K562 (cell line): ENCODE measurements at regions not wholly inside any gene's neighbourhood (a gene's known extent, or its start where the extent isn't known, plus 50 kb on each side); places are given as distances from the start of the nearest gene placed in this dataset.

Experiments used
- ATAC-seq: fragments of 200-7000 bp; cut with Tn5 transposase; 3 replicates; pipeline ENCODE4 v1.9.1; 2020; ENCODE audit warnings: moderate library complexity
- BruUV-seq: library from RNA; stranded (reverse); fragments of 400-500 nt; replicated peaks from 2 replicates; lab custom pipeline; 2021; lab: Mats Ljungman, UMichigan
- CTCF ChIA-PET: fragments of 300-600 bp; formaldehyde crosslinking; extraction: SDS; loops from one replicate; lab custom pipeline; 2021; ENCODE audit warnings: low intra/inter-chr PET ratio; lab: Yijun Ruan, JAX
- POLR2A ChIA-PET: fragments of 300-600, 350-650 bp; sonication (Branson Sonifier 250); formaldehyde crosslinking; extraction: SDS; loops from one replicate; lab custom pipeline; 2021; ENCODE audit warnings: antibody characterized with exemption, inconsistent platforms; lab: Yijun Ruan, JAX
- DNase-seq, 4 experiments: peaks; one replicate each; pipeline versions ENCODE4 v3.0.0 to v3.0.0-alpha.2; 2011 to 2018; ENCODE audit warnings: low spot score in 3 of 4, mixed read lengths in 3 of 4; ENCODE audit errors: extremely low read depth in 1 of 4
- FAIRE-seq: peaks from 2 replicates; lab custom pipeline; 2011; peaks lifted over from hg19 to GRCh38; lab: Jason Lieb, UNC
- H2AFZ ChIP-seq: 2 replicates; pipeline ENCODE4 v1.6.0; 2011; ENCODE audit warnings: low read depth, low read length, control low read depth, inconsistent platforms
- H3K27ac ChIP-seq: fragments of 200-600 bp; 3 replicates; pipeline ENCODE4 v1.8.0; 2011; ENCODE audit warnings: low read depth, mild to moderate bottlenecking, control low read depth, inconsistent platforms, low read length, moderate library complexity, mixed read lengths; ENCODE audit errors: extremely low read depth
- H3K27me3 ChIP-seq, 2 experiments: fragments of 300-600 bp in 1 of 2; 2 replicates in 1 of 2; 3 replicates in 1 of 2; pipeline versions ENCODE4 v1.6.0 to v1.8.0; 2011; ENCODE audit warnings: inconsistent platforms in 2 of 2, low read length in 2 of 2, mild to moderate bottlenecking in 1 of 2, mixed read lengths in 1 of 2, moderate library complexity in 1 of 2; ENCODE audit not compliant: control insufficient read depth in 2 of 2, insufficient read depth in 2 of 2
- H3K36me3 ChIP-seq: fragments of 300-600 bp; 3 replicates; pipeline ENCODE4 v1.8.0; 2011; ENCODE audit warnings: mild to moderate bottlenecking, low read length, inconsistent platforms; ENCODE audit not compliant: control insufficient read depth, insufficient read depth
- H3K4me1 ChIP-seq, 2 experiments: fragments of 200-600 bp in 1 of 2; replicated peaks in 1 of 2; 2 replicates in 1 of 2; 3 replicates in 1 of 2; pipeline versions ENCODE4 v1.5.1 to v1.8.0; 2011; ENCODE audit warnings: inconsistent platforms in 2 of 2, low read length in 2 of 2, mild to moderate bottlenecking in 1 of 2, mixed read lengths in 1 of 2, moderate library complexity in 1 of 2; ENCODE audit not compliant: control insufficient read depth in 2 of 2, insufficient read depth in 2 of 2
- H3K4me2 ChIP-seq: 2 replicates; pipeline ENCODE4 v1.6.1; 2011; ENCODE audit warnings: low read length, control low read depth, inconsistent platforms, mixed read lengths; ENCODE audit not compliant: insufficient read depth
- H3K4me3 ChIP-seq: fragments of 200-600 bp; sonication (generic), shearing (Covaris generic); 2 replicates; pipeline ENCODE4 v1.5.1; 2016; ENCODE audit warnings: control low read depth, inconsistent platforms
- H3K79me2 ChIP-seq: fragments of 200-600 bp; 3 replicates; pipeline ENCODE4 v1.8.0; 2011; ENCODE audit warnings: low read length, inconsistent platforms; ENCODE audit not compliant: control insufficient read depth, insufficient read depth
- H3K9ac ChIP-seq, 2 experiments: 2 replicates each; pipeline versions ENCODE4 v1.6.0 to v1.6.1; 2011; ENCODE audit warnings: low read depth in 2 of 2, low read length in 2 of 2, control low read depth in 1 of 2, inconsistent platforms in 1 of 2, mild to moderate bottlenecking in 1 of 2, mixed read lengths in 1 of 2; ENCODE audit not compliant: insufficient read depth in 1 of 2
- H3K9me1 ChIP-seq: one replicate; pipeline ENCODE4 v1.6.0; 2011; ENCODE audit warnings: inconsistent platforms, mild to moderate bottlenecking, low read length, moderate library complexity; ENCODE audit not compliant: control insufficient read depth, insufficient read depth
- H3K9me3 ChIP-seq: replicated peaks from 2 replicates; pipeline ENCODE4 v1.5.1; 2011; ENCODE audit warnings: low read depth, low read length, inconsistent platforms; ENCODE audit not compliant: control insufficient read depth, insufficient read depth
- H4K20me1 ChIP-seq: replicated peaks from 2 replicates; pipeline ENCODE4 v1.6.1; 2011; ENCODE audit warnings: low read length, inconsistent platforms, mixed read lengths; ENCODE audit not compliant: control insufficient read depth, insufficient read depth
- ARHGAP35 ChIP-seq: fragments of 450-650 bp; IDR thresholded peaks from 2 replicates; pipeline ENCODE4 v1.6.1; 2018; ENCODE audit not compliant: partially characterized antibody
- CREB3 ChIP-seq: fragments of 450-650 bp; conservative IDR thresholded peaks from 2 replicates; pipeline ENCODE4 v1.6.1; 2016; ENCODE audit warnings: missing genetic modification characterization, low read depth, mild to moderate bottlenecking, missing compliant biosample characterization, moderate library complexity
- EP400 ChIP-seq: fragments of 450-650 bp; IDR thresholded peaks from 2 replicates; pipeline ENCODE4 v1.6.1; 2017; ENCODE audit warnings: antibody characterized with exemption, mild to moderate bottlenecking, moderate library complexity
- GATAD2B ChIP-seq: fragments of 450-650 bp; IDR thresholded peaks from 2 replicates; pipeline ENCODE4 v1.6.1; 2017; ENCODE audit warnings: mild to moderate bottlenecking, borderline replicate concordance
- HMG20B ChIP-seq: fragments of 250-450 bp; sonication (Bioruptor Pico); IDR thresholded peaks from 2 replicates; pipeline ENCODE4 v1.5.0; 2021; ENCODE audit warnings: mild to moderate bottlenecking
- MCM7 ChIP-seq, 2 experiments: fragments of 450-650 bp; IDR thresholded peaks; 2 replicates each; pipeline ENCODE4 v1.6.1; 2016 to 2018
- NONO ChIP-seq, 2 experiments: fragments of 200-400 bp in 1 of 2; fragments of 450-650 bp in 1 of 2; formaldehyde crosslinking in 1 of 2; IDR thresholded peaks; 2 replicates each; pipeline ENCODE4 v1.6.1; 2017; ENCODE audit warnings: low read depth in 2 of 2, mild to moderate bottlenecking in 2 of 2, moderate library complexity in 2 of 2, low read length in 1 of 2
- TEAD4 ChIP-seq, 2 experiments: sonication (generic) in 1 of 2; formaldehyde crosslinking in 1 of 2; IDR thresholded peaks; 2 replicates each; pipeline versions ENCODE4 v1.6.1 to v1.8.0; 2012 to 2022; ENCODE audit warnings: borderline replicate concordance in 1 of 2, inconsistent platforms in 1 of 2, low read length in 1 of 2, mild to moderate bottlenecking in 1 of 2, missing genetic modification reagents in 1 of 2
- ZBTB40 ChIP-seq, 2 experiments: fragments of 450-650 bp in 1 of 2; sonication (generic) in 1 of 2; formaldehyde crosslinking in 1 of 2; IDR thresholded peaks; 2 replicates each; pipeline versions ENCODE4 v1.7.1 to v1.9.0; 2016 to 2022; ENCODE audit warnings: inconsistent platforms in 1 of 2, mild to moderate bottlenecking in 1 of 2, missing genetic modification reagents in 1 of 2
- ZNF263 ChIP-seq: sonication (generic); formaldehyde crosslinking; IDR thresholded peaks from 2 replicates; pipeline ENCODE4 v1.8.0; 2022; ENCODE audit warnings: mild to moderate bottlenecking, missing genetic modification reagents, borderline replicate concordance
- ZNF395 ChIP-seq: fragments of 200-800 bp; sonication (Bioruptor generic); IDR thresholded peaks from 2 replicates; pipeline ENCODE4 v1.6.1; 2017; ENCODE audit warnings: missing genetic modification characterization, missing compliant biosample characterization
- WGBS: fragments of 100-300 bp; shearing (Covaris generic); methylation state at CpG from one replicate; pipeline ENCODE4 v1.1.6; 2016; ENCODE audit warnings: low coverage, mixed read lengths; ENCODE audit not compliant: insufficient coverage; ENCODE audit errors: missing lambda C conversion rate; 5-methylcytosine and 5-hydroxymethylcytosine counted together
- in situ Hi-C: fragments of 300-500 bp; cut with MboI; formaldehyde crosslinking; loops from 4 replicates; pipeline ENCODE4 v1.15.0; 2018; ENCODE audit warnings: inconsistent platforms, mixed read lengths
- intact Hi-C: fragments of 100-400 bp; cut with micrococcal nuclease; formaldehyde crosslinking; loops from 2 replicates; pipeline ENCODE4 v1.14.2; 2022

GRCh38 chr5:178063277-178063676 is 50.1 kb upstream of the N4BP3 start:
- no TSS peak for BruUV-seq
- Histone ChIP-seq H4K20me1 (no peaks in the 10 kb centered on the region), H3K27ac (no peak overlapping the region), H3K4me2 (no peak overlapping the region), H3K9me1 (no peaks in the 10 kb centered on the region), H3K79me2 (no peaks in the 10 kb centered on the region), H3K27me3 (peaks cover 25 to 40% of the 10 kb centered on the region in 2 experiments), H3K9ac (no peak overlapping the region), H2AFZ (no peak overlapping the region), H3K9me3 (no peaks in the 10 kb centered on the region), H3K4me1 (no peaks in the 10 kb centered on the region), H3K4me3 (no peak overlapping the region), H3K36me3 (no peaks in the 10 kb centered on the region)
- no peak for FAIRE-seq
- no peak for ATAC-seq
- 46% methylated on average over 3 of the region's 3 CpGs for WGBS
- no peak for DNase-seq
- CTCF ChIA-PET = no interaction called here
- in situ Hi-C loops = loop anchor here (5.0 to 25.0 kb wide), 4 partner anchors 81 to 668 kb away; partner anchors contain the start of gene B4GALT7
- intact Hi-C loops = no loop called here
- POLR2A ChIA-PET = no interaction called here
- TF ChIP-seq ARHGAP35 (no peak), GATAD2B (no peak), ZBTB40 (IDR thresholded peaks at IDR 0.05) (no peak), ZBTB40 (CRISPR knock-in tag; IDR thresholded peaks at IDR 0.05) (no peak), ZNF263 (CRISPR knock-in tag) (no peak), ZNF395 (CRISPR knock-in tag) (no peak), CREB3 (tag) (no peak), EP400 (no peak), HMG20B (CRISPR knock-in tag) (no peak), TEAD4 (IDR thresholded peaks at IDR 0.05; ENCODE audit: low read length) (no peak), TEAD4 (CRISPR knock-in tag; IDR thresholded peaks at IDR 0.05; ENCODE audit: borderline replicate concordance) (no peak), MCM7 (IDR thresholded peaks at IDR 0.05) (no peak), NONO (IDR thresholded peaks at IDR 0.05; ENCODE audit: low read depth in 2 of 2, low read length in 1 of 2) (no peak)
